PC-3 (cell line): ENCODE measurements at regions not wholly inside any gene's neighbourhood (a gene's known extent, or its start where the extent isn't known, plus 50 kb on each side); places are given as distances from the start of the nearest gene placed in this dataset.
A peak's percentile ranks its signal among the peaks of the same experiment; 100 is the strongest.
"Not testable (repeated sequence)": the region's sequence is repeated elsewhere in the genome, so short reads cannot be mapped to it uniquely, and the experiment has no call there.

Source experiments
- ATAC-seq: fragments of 200-7000 bp; cut with Tn5 transposase; 2 replicates; pipeline ENCODE4 v1.9.1; 2020; ENCODE audit warnings: mild to moderate bottlenecking, moderate library complexity
- BruUV-seq: library from RNA; stranded (reverse); fragments of 400-500 nt; replicated peaks from 2 replicates; lab custom pipeline; 2021; lab: Mats Ljungman, UMichigan
- CTCF ChIA-PET: fragments of 300-600 bp; sonication (Branson Sonifier 250); formaldehyde crosslinking; loops from one replicate; lab custom pipeline; 2022; ENCODE audit warnings: antibody characterized with exemption; lab: Charles Lee
- POLR2A ChIA-PET: fragments of 300-600 bp; sonication (Branson Sonifier 250); formaldehyde crosslinking; loops from one replicate; lab custom pipeline; 2022; ENCODE audit warnings: antibody characterized with exemption; ENCODE audit not compliant: unreplicated experiment; lab: Charles Lee
- DNase-seq: peaks from one replicate; pipeline ENCODE4 v3.0.0-alpha.2; 2015
- H2AFZ ChIP-seq: fragments of 300-600 bp; sonication (generic); 2 replicates; pipeline ENCODE4 v1.6.0; 2016; ENCODE audit warnings: antibody characterized with exemption, low read length
- H3F3A ChIP-seq: fragments of 300-600 bp; sonication (generic); one replicate; pipeline ENCODE4 v1.6.0; 2017; ENCODE audit warnings: antibody characterized with exemption, low read length, control low read depth, mild to moderate bottlenecking; ENCODE audit not compliant: unreplicated experiment
- H3K27ac ChIP-seq: fragments of 300-600 bp; sonication (generic); 2 replicates; pipeline ENCODE4 v1.5.1; 2016; ENCODE audit warnings: mild to moderate bottlenecking, low read length
- H3K27me3 ChIP-seq: fragments of 300-600 bp; sonication (generic); 2 replicates; pipeline ENCODE4 v1.6.1; 2016; ENCODE audit warnings: low read length, mixed read lengths
- H3K36me3 ChIP-seq: fragments of 300-600 bp; sonication (generic); 2 replicates; pipeline ENCODE4 v1.6.1; 2016; ENCODE audit warnings: low read depth, mixed run types, low read length, mixed read lengths
- H3K4me1 ChIP-seq: fragments of 300-600 bp; sonication (generic); 2 replicates; pipeline ENCODE4 v1.5.1; 2016; ENCODE audit warnings: low read length; ENCODE audit not compliant: insufficient read depth
- H3K4me2 ChIP-seq: fragments of 300-600 bp; sonication (generic); 2 replicates; pipeline ENCODE4 v1.6.0; 2016; ENCODE audit warnings: low read length
- H3K4me3 ChIP-seq: fragments of 300-600 bp; sonication (generic); 2 replicates; pipeline ENCODE4 v1.5.1; 2016; ENCODE audit warnings: mild to moderate bottlenecking, low read length, mixed read lengths
- H3K79me2 ChIP-seq: fragments of 300-600 bp; sonication (generic); 2 replicates; pipeline ENCODE4 v1.6.1; 2017; ENCODE audit warnings: low read length, mixed read lengths
- H3K9ac ChIP-seq: fragments of 300-600 bp; sonication (generic); 2 replicates; pipeline ENCODE4 v1.6.0; 2016; ENCODE audit warnings: mild to moderate bottlenecking, low read length
- H3K9me2 ChIP-seq: fragments of 300-600 bp; sonication (generic); replicated peaks from 2 replicates; pipeline ENCODE4 v1.6.1; 2016; ENCODE audit warnings: mixed run types, low read length, mixed read lengths
- H3K9me3 ChIP-seq: fragments of 300-600 bp; sonication (generic); 2 replicates; pipeline ENCODE4 v1.6.1; 2016; ENCODE audit warnings: low read length, mixed read lengths
- H4K20me1 ChIP-seq: fragments of 300-600 bp; sonication (generic); 2 replicates; pipeline ENCODE4 v1.6.1; 2016; ENCODE audit warnings: low read length, mixed read lengths
- EZH2 ChIP-seq: fragments of 300-600 bp; sonication (generic); IDR thresholded peaks from one replicate; pipeline ENCODE4 v1.6.1; 2017; ENCODE audit warnings: antibody characterized with exemption, mild to moderate bottlenecking, low read length; ENCODE audit not compliant: unreplicated experiment
- EZH2phosphoT487 ChIP-seq: fragments of 300-600 bp; sonication (generic); IDR thresholded peaks from 2 replicates; pipeline ENCODE4 v1.6.1; 2018; ENCODE audit warnings: mild to moderate bottlenecking, antibody characterized with exemption, low read length, borderline replicate concordance
- intact Hi-C: fragments of 100-400 bp; cut with micrococcal nuclease; formaldehyde crosslinking; loops from 2 replicates; pipeline ENCODE4 v1.9.0; 2023
- TF ChIP-seq, protein P1 (sequence below): fragments of 300-600 bp; sonication (generic); conservative IDR thresholded peaks from 2 replicates; pipeline ENCODE4 v1.5.1; 2017; ENCODE audit warnings: antibody characterized with exemption, low read depth, mild to moderate bottlenecking, low read length

DNA sequence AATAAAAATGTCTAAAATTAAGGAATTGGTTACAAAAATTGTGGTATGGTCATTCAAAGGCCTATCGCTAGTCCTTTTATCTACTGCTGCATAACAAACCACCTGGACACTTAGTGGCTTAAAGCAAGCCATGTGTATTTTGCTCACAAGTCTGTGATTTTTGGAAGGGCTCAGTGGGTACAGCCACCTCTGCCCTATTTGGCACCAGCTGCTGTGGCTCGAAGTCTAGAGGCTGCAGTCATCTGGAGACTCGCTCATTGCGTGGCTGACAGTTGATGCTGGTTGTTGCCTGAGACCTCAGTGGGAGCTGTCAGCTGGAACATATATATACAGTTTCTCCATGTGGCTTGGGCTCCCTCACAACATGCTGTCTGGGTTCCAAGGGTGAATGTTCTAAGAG, 60.8 kb upstream of the MID1 start:
- Histone ChIP-seq H2AFZ (no peak overlapping the region), H3K79me2 (no peaks in the 10 kb centered on the region), H3K9me2 (no peaks in the 10 kb centered on the region), H3K4me1 (peaks cover 6% of the 10 kb centered on the region), H3K27ac (no peak overlapping the region), H3K4me3 (no peak overlapping the region), H3K27me3 (no peaks in the 10 kb centered on the region), H3K36me3 (no peaks in the 10 kb centered on the region), H3F3A (no peaks in the 10 kb centered on the region), H4K20me1 (no peaks in the 10 kb centered on the region), H3K9me3 (no peaks in the 10 kb centered on the region), H3K9ac (no peak overlapping the region), H3K4me2 (no peak overlapping the region)
- CTCF ChIA-PET = no interaction called here
- no TSS peak for BruUV-seq
- POLR2A ChIA-PET = no interaction called here
- DNase-seq (no peak), ATAC-seq (no peak)
- TF ChIP-seq, protein P1, sequence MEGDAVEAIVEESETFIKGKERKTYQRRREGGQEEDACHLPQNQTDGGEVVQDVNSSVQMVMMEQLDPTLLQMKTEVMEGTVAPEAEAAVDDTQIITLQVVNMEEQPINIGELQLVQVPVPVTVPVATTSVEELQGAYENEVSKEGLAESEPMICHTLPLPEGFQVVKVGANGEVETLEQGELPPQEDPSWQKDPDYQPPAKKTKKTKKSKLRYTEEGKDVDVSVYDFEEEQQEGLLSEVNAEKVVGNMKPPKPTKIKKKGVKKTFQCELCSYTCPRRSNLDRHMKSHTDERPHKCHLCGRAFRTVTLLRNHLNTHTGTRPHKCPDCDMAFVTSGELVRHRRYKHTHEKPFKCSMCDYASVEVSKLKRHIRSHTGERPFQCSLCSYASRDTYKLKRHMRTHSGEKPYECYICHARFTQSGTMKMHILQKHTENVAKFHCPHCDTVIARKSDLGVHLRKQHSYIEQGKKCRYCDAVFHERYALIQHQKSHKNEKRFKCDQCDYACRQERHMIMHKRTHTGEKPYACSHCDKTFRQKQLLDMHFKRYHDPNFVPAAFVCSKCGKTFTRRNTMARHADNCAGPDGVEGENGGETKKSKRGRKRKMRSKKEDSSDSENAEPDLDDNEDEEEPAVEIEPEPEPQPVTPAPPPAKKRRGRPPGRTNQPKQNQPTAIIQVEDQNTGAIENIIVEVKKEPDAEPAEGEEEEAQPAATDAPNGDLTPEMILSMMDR = no peak
- TF ChIP-seq EZH2phosphoT487 (no peak), EZH2 (no peak)
- intact Hi-C loops = no loop called here

DNA sequence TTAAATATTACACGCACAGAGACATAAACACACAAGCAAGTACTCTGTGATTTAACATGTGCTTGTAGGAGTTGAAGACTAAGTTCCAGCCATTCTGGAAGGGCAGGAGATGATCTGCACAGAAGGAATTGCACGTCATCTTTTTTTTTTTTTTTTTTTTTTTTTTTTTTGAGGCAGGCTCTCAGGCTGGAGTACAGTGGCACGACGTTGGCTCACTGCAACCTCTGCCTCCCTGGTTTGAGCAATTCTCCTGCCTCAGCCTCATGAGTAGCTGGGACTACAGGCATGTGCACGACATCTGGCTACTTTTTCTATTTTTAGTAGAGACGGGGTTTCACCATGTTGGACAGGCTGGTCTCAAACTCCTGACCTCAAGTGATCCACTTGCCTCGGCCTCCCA, 63.2 kb upstream of the MID1 start:
- H3K27me3 ChIP-seq, H3K9ac ChIP-seq, H3K27ac ChIP-seq, intact Hi-C loops, H3K4me2 ChIP-seq, H2AFZ ChIP-seq, BruUV-seq, H3K36me3 ChIP-seq, CTCF ChIA-PET, H3K9me2 ChIP-seq, ATAC-seq, H4K20me1 ChIP-seq, DNase-seq, H3K79me2 ChIP-seq, H3K9me3 ChIP-seq, H3K4me3 ChIP-seq, H3F3A ChIP-seq: not testable (repeated sequence)
- peaks cover 10% of the 10 kb centered on the region for H3K4me1 ChIP-seq
- POLR2A ChIA-PET = interaction anchor here (0.6 kb wide), 1 partner anchor 24 kb away, joined by 3 read pairs; no protein-coding TSS in a partner anchor

DNA sequence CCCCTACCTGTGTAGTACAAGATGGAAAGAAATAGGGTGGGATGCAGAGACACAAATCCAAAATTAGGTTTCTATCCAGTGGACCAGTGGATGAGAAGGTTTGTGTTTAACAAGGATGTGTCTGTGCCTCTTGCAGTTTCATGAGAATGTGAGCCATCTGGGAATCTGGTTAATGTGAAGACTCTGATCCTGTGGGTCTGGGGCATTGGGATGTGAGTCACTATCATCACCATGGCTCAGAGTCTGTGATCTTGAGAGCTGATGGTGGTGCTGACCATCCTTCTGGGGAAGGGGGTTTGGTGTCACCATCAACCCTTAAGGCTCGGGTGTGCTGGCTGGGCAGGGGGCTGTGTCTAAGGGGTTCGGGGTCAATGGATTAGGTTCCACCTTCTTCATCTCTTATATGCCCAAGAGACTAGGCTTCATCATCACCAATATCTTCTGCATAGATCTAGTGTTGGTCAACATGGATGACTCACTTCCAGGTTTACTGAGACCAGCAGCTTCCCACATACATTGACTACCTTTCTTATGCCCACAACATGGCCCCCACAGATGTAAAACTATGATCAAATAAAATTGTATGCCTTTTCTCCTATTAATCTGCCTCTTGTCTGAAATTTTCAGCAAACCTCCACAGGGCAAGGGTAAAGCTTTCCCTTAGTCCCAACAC, 65.7 kb upstream of the MID1 start:
- peaks cover 10% of the 10 kb centered on the region for H3K4me1 ChIP-seq
- H3K36me3 ChIP-seq = no peaks in the 10 kb centered on the region
- no peaks in the 10 kb centered on the region for H3K79me2 ChIP-seq
- DNase-seq (peak; percentile 56), ATAC-seq (peak; percentile 46; the same call in 1 of the 2 replicates)
- 0 out of 2 replicates have a peak overlapping the region, but pooled peaks have one; percentile 7 for H3K27ac ChIP-seq
- no peak overlapping the region for H3K9ac ChIP-seq
- no peak overlapping the region for H3K4me2 ChIP-seq
- no TSS peak for BruUV-seq
- TF ChIP-seq EZH2 (no peak), EZH2phosphoT487 (no peak)
- TF ChIP-seq, protein P1 = no peak
- ChIA-PET CTCF (no interaction called here), POLR2A (no interaction called here)
- intact Hi-C loops = no loop called here
- H3K4me3 ChIP-seq = no peak overlapping the region
- no peaks in the 10 kb centered on the region for H3K9me3 ChIP-seq
- H2AFZ ChIP-seq = no peak overlapping the region
- H3K9me2 ChIP-seq = no peaks in the 10 kb centered on the region
- H4K20me1 ChIP-seq = no peaks in the 10 kb centered on the region
- no peaks in the 10 kb centered on the region for H3F3A ChIP-seq
- H3K27me3 ChIP-seq = no peaks in the 10 kb centered on the region

DNA sequence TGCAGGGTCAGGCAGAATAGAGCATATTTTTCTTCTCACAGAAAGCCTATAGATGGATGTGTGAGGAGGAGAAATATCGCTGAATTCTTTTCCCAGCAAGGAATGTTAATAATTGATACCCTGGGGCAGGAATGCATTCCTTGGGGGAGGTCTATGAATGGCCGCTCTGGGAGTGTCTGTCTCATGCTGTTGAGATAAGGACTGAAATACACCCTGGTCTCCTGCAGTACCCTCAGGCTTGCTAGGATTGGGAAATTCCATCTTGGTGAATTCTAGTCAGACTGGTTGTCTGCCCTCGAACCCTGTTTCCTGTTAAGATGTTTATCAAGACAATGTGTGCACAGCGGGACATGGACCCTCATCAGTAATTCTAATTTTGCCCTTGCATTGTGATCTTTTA, 71.4 kb upstream of the MID1 start:
- H3F3A ChIP-seq, H3K9me3 ChIP-seq, H4K20me1 ChIP-seq, H3K4me3 ChIP-seq, H3K4me1 ChIP-seq, ATAC-seq, H3K27ac ChIP-seq, H3K9ac ChIP-seq, H3K27me3 ChIP-seq, H3K36me3 ChIP-seq, H2AFZ ChIP-seq, POLR2A ChIA-PET, BruUV-seq, H3K4me2 ChIP-seq, H3K79me2 ChIP-seq, DNase-seq, CTCF ChIA-PET, intact Hi-C loops, H3K9me2 ChIP-seq: not testable (repeated sequence)
